Activated T-helper 2 cell treated with anti-CD3 and anti-CD28 coated beads, Interferon-gamma antibody, Interleukin-2, Interleukin-4, amounts not matched to agents 10 μg/mL and 5 μg/mL and 100 μg/mL, durations not matched to agents 14 hours and 24 hours and 36 hours (primary cell): ENCODE measurements at regions not wholly inside any gene's neighbourhood (a gene's known extent, or its start where the extent isn't known, plus 50 kb on each side); places are given as distances from the start of the nearest gene placed in this dataset.

ENCODE experiments used
- DNase-seq: peaks from one replicate; pipeline ENCODE4 v3.0.0; 2021; ENCODE audit warnings: low spot score
- H3K27ac Mint-ChIP-seq: one replicate; pipeline ENCODE4 v1.8.0; 2021; ENCODE audit warnings: mixed read lengths
- H3K27me3 Mint-ChIP-seq: one replicate; pipeline ENCODE4 v1.8.0; 2021; ENCODE audit warnings: low read depth, mixed read lengths
- H3K36me3 Mint-ChIP-seq: one replicate; pipeline ENCODE4 v1.8.0; 2021; ENCODE audit warnings: low read depth, mixed read lengths
- H3K4me1 Mint-ChIP-seq: one replicate; pipeline ENCODE4 v1.8.0; 2021; ENCODE audit warnings: low read depth, mixed read lengths
- H3K4me3 Mint-ChIP-seq: one replicate; pipeline ENCODE4 v1.8.0; 2021; ENCODE audit warnings: low read depth, mild to moderate bottlenecking, moderate library complexity, mixed read lengths
- H3K9me3 Mint-ChIP-seq: one replicate; pipeline ENCODE4 v1.8.0; 2021; ENCODE audit warnings: mixed read lengths
- intact Hi-C: fragments of 100-400 bp; cut with micrococcal nuclease; formaldehyde crosslinking; loops from one replicate; pipeline ENCODE4 v1.15.1; 2023

DNA sequence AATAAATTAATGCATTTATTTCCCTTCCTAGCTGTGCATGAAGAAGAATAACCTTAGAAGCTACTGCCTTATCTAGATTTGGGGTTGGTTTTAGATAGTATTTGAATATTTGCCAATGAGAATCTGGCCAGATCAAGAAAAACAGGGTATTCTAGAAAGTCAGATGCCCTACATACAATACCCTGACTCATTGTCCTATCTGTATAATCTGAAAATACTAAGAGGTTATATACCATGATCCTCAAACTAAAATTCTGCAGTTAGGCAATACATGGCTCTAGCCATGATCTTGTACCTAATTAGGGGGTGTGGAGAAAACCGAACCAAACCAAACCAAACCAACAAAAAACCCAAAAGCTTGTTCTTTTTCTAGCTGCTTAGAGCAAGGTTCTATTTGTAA, 240.4 kb upstream of the LYZL1 start:
- Mint-ChIP-seq H3K27me3 (no peaks in the 10 kb centered on the region), H3K36me3 (no peaks in the 10 kb centered on the region), H3K9me3 (no peaks in the 10 kb centered on the region), H3K4me1 (no peaks in the 10 kb centered on the region), H3K4me3 (no peak overlapping the region), H3K27ac (no peak overlapping the region)
- intact Hi-C loops, result no loop called here
- no peak for DNase-seq

DNA sequence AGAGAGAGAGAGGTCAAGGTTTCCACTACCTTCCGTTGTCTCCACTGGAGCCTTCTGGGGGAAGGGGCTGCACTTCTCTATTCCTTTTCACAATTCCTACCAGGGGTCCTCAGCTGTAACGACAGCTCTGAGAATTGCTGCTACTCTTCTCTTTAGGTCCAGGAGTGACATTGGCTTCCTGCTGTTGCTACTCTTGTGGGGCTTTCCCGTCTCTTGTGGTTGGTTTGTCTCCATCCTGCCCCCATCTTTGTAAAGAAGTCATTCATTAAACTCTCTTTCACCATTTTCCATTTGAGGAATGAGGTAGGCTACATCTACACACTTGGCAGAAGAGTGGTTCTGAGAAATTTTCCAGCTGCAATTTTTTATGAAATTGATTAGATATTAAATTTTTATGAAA, 238.8 kb upstream of the LYZL1 start:
- Mint-ChIP-seq H3K4me3 (no peak overlapping the region), H3K36me3 (no peaks in the 10 kb centered on the region), H3K4me1 (no peaks in the 10 kb centered on the region), H3K27me3 (no peaks in the 10 kb centered on the region), H3K27ac (no peak overlapping the region), H3K9me3 (no peaks in the 10 kb centered on the region)
- DNase-seq, result no peak
- intact Hi-C loops, result no loop called here

DNA sequence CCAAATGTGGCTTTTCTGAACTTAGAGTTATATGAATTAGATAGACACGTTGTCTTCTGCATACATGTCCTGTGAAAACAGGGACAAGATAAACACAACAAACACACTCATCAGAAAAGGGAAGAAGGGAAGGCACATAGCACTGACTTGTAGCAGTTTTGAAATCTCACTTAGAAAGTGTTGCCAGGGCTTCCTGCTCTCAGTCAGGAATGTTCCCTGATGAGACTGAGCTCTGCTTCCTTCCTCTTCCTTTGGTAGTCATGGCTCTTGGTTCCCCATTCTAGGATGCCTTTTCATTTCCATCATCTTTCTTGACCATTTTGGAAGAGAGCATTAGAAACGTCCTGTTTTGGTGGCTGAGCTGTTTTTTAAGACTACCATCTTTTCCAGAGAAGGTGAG, 233.8 kb upstream of the LYZL1 start:
- no peaks in the 10 kb centered on the region for H3K9me3 Mint-ChIP-seq
- H3K27me3 Mint-ChIP-seq, result no peaks in the 10 kb centered on the region
- DNase-seq, result no peak
- H3K36me3 Mint-ChIP-seq, result no peaks in the 10 kb centered on the region
- no peak overlapping the region for H3K4me3 Mint-ChIP-seq
- intact Hi-C loops, result no loop called here
- no peaks in the 10 kb centered on the region for H3K4me1 Mint-ChIP-seq
- no peak overlapping the region for H3K27ac Mint-ChIP-seq

DNA sequence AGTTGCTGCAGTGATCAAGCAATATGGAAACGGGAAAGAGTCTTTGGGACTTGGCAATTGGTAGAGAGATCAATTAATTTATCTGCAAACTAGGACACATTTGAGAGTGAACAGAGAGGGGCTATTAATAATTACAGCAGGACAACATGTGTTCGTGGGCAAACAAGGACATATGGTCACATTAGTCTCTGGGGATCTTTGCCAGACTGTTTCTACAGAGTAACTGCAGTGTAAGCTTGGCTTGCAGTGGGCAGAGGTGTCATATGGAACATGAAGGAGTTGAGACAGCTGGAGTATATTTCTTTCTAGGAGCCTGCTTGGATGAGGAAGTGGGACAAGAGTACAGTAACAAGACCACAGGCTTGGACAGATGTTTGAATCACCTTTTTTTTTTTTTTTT, 232.1 kb upstream of the LYZL1 start:
- DNase-seq, result no peak
- no peak overlapping the region for H3K27ac Mint-ChIP-seq
- no peak overlapping the region for H3K4me3 Mint-ChIP-seq
- no peaks in the 10 kb centered on the region for H3K36me3 Mint-ChIP-seq
- no peaks in the 10 kb centered on the region for H3K4me1 Mint-ChIP-seq
- H3K9me3 Mint-ChIP-seq, result no peaks in the 10 kb centered on the region
- intact Hi-C loops, result no loop called here
- H3K27me3 Mint-ChIP-seq, result no peaks in the 10 kb centered on the region

DNA sequence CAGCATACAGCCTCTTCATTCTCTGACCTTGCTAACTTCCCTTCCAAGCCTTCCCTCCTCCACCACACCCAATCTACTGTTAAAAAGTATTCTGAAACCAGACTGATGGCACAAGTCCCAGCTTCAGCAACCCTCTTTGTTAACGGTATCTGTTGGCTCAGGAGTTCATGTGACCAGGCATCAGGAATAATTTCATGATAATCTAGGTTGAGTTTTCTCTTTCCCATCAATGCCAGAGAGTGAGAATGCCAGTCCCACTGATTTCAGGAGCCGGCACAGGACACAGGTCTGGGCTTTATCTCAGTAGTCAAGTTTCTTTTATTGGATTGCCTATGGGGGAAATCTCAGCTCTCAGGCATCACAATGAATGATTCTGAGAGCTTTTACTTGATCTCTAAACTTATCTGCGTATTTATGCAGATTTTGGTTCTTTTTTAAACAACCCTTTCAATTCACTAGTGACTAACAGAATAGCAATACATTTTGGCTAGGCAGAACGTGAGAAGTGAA, 231.0 kb upstream of the LYZL1 start:
- Mint-ChIP-seq H3K27me3 (no peaks in the 10 kb centered on the region), H3K4me3 (no peak overlapping the region), H3K36me3 (no peaks in the 10 kb centered on the region), H3K27ac (no peak overlapping the region), H3K4me1 (no peaks in the 10 kb centered on the region), H3K9me3 (no peaks in the 10 kb centered on the region)
- intact Hi-C loops, result no loop called here
- no peak for DNase-seq

- no peak overlapping the region for H3K4me3 Mint-ChIP-seq
- DNase-seq, result no peak
- no peaks in the 10 kb centered on the region for H3K27me3 Mint-ChIP-seq
- H3K36me3 Mint-ChIP-seq, result no peaks in the 10 kb centered on the region
- H3K4me1 Mint-ChIP-seq, result no peaks in the 10 kb centered on the region
- H3K27ac Mint-ChIP-seq, result no peak overlapping the region
- no peaks in the 10 kb centered on the region for H3K9me3 Mint-ChIP-seq
- intact Hi-C loops, result no loop called here
Observed at GRCh38 chr10:29063806-29064644, 224.8 kb upstream of the LYZL1 start.

DNA sequence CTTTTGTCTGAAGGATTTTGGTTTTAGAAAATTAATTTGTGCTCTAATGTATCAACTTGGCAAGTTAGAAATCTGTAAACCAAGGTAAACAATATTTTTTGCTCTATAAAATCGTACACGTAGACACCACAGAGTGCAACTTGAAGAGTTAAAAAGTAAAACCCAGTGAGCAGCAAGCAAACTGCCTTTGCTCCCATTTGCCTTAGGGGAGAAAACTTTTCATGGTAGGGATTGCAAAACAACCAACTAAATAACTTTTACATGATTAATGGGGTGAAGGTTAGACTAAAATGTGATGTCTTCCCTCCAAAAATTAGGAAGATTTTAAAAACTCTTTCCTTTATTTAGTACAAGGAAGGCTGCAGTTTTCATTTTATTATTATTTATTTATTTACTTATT, 224.2 kb upstream of the LYZL1 start:
- DNase-seq, result no peak
- intact Hi-C loops, result no loop called here
- no peak overlapping the region for H3K4me3 Mint-ChIP-seq
- H3K36me3 Mint-ChIP-seq, result no peaks in the 10 kb centered on the region
- H3K27me3 Mint-ChIP-seq, result no peaks in the 10 kb centered on the region
- H3K9me3 Mint-ChIP-seq, result no peaks in the 10 kb centered on the region
- no peak overlapping the region for H3K27ac Mint-ChIP-seq
- no peaks in the 10 kb centered on the region for H3K4me1 Mint-ChIP-seq

- no peak for DNase-seq
- Mint-ChIP-seq H3K4me3 (no peak overlapping the region), H3K27ac (no peak overlapping the region), H3K4me1 (no peaks in the 10 kb centered on the region), H3K27me3 (no peaks in the 10 kb centered on the region), H3K9me3 (no peaks in the 10 kb centered on the region), H3K36me3 (no peaks in the 10 kb centered on the region)
- intact Hi-C loops, result no loop called here
Observed at GRCh38 chr10:29067161-29067560, 221.7 kb upstream of the LYZL1 start.

- DNase-seq, result no peak
- intact Hi-C loops, result no loop called here
- no peaks in the 10 kb centered on the region for H3K36me3 Mint-ChIP-seq
- H3K9me3 Mint-ChIP-seq, result no peaks in the 10 kb centered on the region
- H3K27me3 Mint-ChIP-seq, result no peaks in the 10 kb centered on the region
- no peak overlapping the region for H3K4me3 Mint-ChIP-seq
- H3K27ac Mint-ChIP-seq, result no peak overlapping the region
- H3K4me1 Mint-ChIP-seq, result no peaks in the 10 kb centered on the region
Observed at GRCh38 chr10:29067628-29068027, 221.2 kb upstream of the LYZL1 start.

GRCh38 chr10:29068302-29068701, 220.6 kb upstream of the LYZL1 start:
- Mint-ChIP-seq H3K4me3 (no peak overlapping the region), H3K27me3 (no peaks in the 10 kb centered on the region), H3K36me3 (no peaks in the 10 kb centered on the region), H3K27ac (no peak overlapping the region), H3K4me1 (no peaks in the 10 kb centered on the region), H3K9me3 (no peaks in the 10 kb centered on the region)
- intact Hi-C loops, result no loop called here
- no peak for DNase-seq

- Mint-ChIP-seq H3K4me3 (no peak overlapping the region), H3K4me1 (no peaks in the 10 kb centered on the region), H3K36me3 (no peaks in the 10 kb centered on the region), H3K27me3 (no peaks in the 10 kb centered on the region), H3K9me3 (no peaks in the 10 kb centered on the region), H3K27ac (no peak overlapping the region)
- intact Hi-C loops, result no loop called here
- DNase-seq, result no peak
Observed at GRCh38 chr10:29068966-29069365, 219.9 kb upstream of the LYZL1 start.

GRCh38 chr10:29069941-29070340, 218.9 kb upstream of the LYZL1 start:
- Mint-ChIP-seq H3K9me3 (no peaks in the 10 kb centered on the region), H3K36me3 (no peaks in the 10 kb centered on the region), H3K27me3 (no peaks in the 10 kb centered on the region), H3K4me3 (no peak overlapping the region), H3K27ac (no peak overlapping the region), H3K4me1 (no peaks in the 10 kb centered on the region)
- DNase-seq, result no peak
- intact Hi-C loops, result no loop called here

DNA sequence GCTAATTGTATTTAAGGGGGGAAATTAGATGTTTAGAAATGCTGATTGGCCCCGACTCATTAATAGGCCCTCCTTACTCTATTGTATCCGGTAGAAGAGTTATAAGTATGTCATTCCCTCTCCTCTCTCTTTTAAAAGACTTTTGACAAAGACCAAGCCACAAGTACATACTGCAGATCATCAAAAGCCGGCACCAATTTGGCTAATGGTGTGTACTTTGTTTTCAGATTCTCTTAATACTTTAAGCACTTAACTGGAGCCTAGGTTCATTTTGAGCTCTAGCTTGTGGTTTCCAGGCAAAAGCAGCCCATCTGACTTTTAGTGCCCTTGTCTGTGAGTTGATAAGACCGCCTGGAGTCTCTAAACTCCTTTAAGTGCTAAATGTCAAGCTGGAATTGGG, 210.0 kb upstream of the LYZL1 start:
- Mint-ChIP-seq H3K4me3 (no peak overlapping the region), H3K4me1 (no peaks in the 10 kb centered on the region), H3K27me3 (no peaks in the 10 kb centered on the region), H3K36me3 (no peaks in the 10 kb centered on the region), H3K27ac (no peak overlapping the region), H3K9me3 (no peaks in the 10 kb centered on the region)
- intact Hi-C loops, result no loop called here
- no peak for DNase-seq

GRCh38 chr10:29081231-29081630, 207.6 kb upstream of the LYZL1 start:
- Mint-ChIP-seq H3K27me3 (no peaks in the 10 kb centered on the region), H3K4me1 (no peaks in the 10 kb centered on the region), H3K9me3 (no peaks in the 10 kb centered on the region), H3K4me3 (no peak overlapping the region), H3K36me3 (no peaks in the 10 kb centered on the region), H3K27ac (no peak overlapping the region)
- intact Hi-C loops, result no loop called here
- DNase-seq, result no peak
